SIG-M5 (cell line): ENCODE measurements at regions not wholly inside any gene's neighbourhood (a gene's known extent, or its start where the extent isn't known, plus 50 kb on each side); places are given as distances from the start of the nearest gene placed in this dataset.

Experiments used
- DNase-seq: peaks from one replicate; lab custom pipeline; 2025; lab: John Stamatoyannopoulos, UW

- no peak for DNase-seq
Observed at GRCh38 chr2:66962716-66963115, 434.4 kb upstream of the ETAA1 start.

- no peak for DNase-seq
Observed at GRCh38 chr2:66966631-66967030, 430.5 kb upstream of the ETAA1 start.

GRCh38 chr2:66968946-66969345, 428.2 kb upstream of the ETAA1 start:
- no peak for DNase-seq

- DNase-seq = no peak
Observed at GRCh38 chr2:66981074-66981473, 416.1 kb upstream of the ETAA1 start.

- no peak for DNase-seq
Observed at GRCh38 chr2:66982766-66983165, 414.4 kb upstream of the ETAA1 start.

- no peak for DNase-seq
Observed at GRCh38 chr2:66984864-66985263, 412.3 kb upstream of the ETAA1 start.

GRCh38 chr2:66985906-66986305, 411.2 kb upstream of the ETAA1 start:
- DNase-seq = no peak

GRCh38 chr2:66987733-66988132, 409.4 kb upstream of the ETAA1 start:
- DNase-seq = no peak

- no peak for DNase-seq
Observed at GRCh38 chr2:66994654-66995053, 402.5 kb upstream of the ETAA1 start.

GRCh38 chr2:66995636-66996035, 401.5 kb upstream of the ETAA1 start:
- no peak for DNase-seq

GRCh38 chr2:67002618-67003371, 394.3 kb upstream of the ETAA1 start:
- DNase-seq = no peak

- DNase-seq = no peak
Observed at GRCh38 chr2:67006373-67006960, 390.7 kb upstream of the ETAA1 start.

- no peak for DNase-seq
Observed at GRCh38 chr2:67008155-67008554, 389.0 kb upstream of the ETAA1 start.

GRCh38 chr2:67012165-67012564, 385.0 kb upstream of the ETAA1 start:
- DNase-seq = no peak

GRCh38 chr2:67013821-67014220, 383.3 kb upstream of the ETAA1 start:
- no peak for DNase-seq

- DNase-seq = no peak
Observed at GRCh38 chr2:67015681-67016080, 381.5 kb upstream of the ETAA1 start.

- DNase-seq = no peak
Observed at GRCh38 chr2:67018301-67018700, 378.8 kb upstream of the ETAA1 start.

- no peak for DNase-seq
Observed at GRCh38 chr2:67032076-67032475, 365.1 kb upstream of the ETAA1 start.

- DNase-seq = no peak
Observed at GRCh38 chr2:67036444-67036843, 360.7 kb upstream of the ETAA1 start.

GRCh38 chr2:67037655-67038054, 359.5 kb upstream of the ETAA1 start:
- DNase-seq = no peak

- no peak for DNase-seq
Observed at GRCh38 chr2:67038195-67038594, 358.9 kb upstream of the ETAA1 start.

- no peak for DNase-seq
Observed at GRCh38 chr2:67039058-67039457, 358.1 kb upstream of the ETAA1 start.

- DNase-seq = no peak
Observed at GRCh38 chr2:67039517-67040103, 357.5 kb upstream of the ETAA1 start.

GRCh38 chr2:67041051-67041450, 356.1 kb upstream of the ETAA1 start:
- DNase-seq = no peak
